ENCODE measurements at regions not wholly inside any gene's neighbourhood (a gene's known extent, or its start where the extent isn't known, plus 50 kb on each side); places are given as distances from the start of the nearest gene placed in this dataset.

GRCh38 chr2:185607945-185608344, 130.7 kb upstream of the FSIP2 start:
- no peak overlapping the region for H2AFZ ChIP-seq (ENCODE audit: low read length)

More at GRCh38 chr2:185607945-185608344, 130.7 kb upstream of the FSIP2 start:
- H3K9me3 ChIP-seq (ENCODE audit: control insufficient read depth, low read depth, low read length): no peaks in the 10 kb centered on the region
- no peak overlapping the region for H3T11ph ChIP-seq (ENCODE audit: low read length)
- TF ChIP-seq, protein P1, sequence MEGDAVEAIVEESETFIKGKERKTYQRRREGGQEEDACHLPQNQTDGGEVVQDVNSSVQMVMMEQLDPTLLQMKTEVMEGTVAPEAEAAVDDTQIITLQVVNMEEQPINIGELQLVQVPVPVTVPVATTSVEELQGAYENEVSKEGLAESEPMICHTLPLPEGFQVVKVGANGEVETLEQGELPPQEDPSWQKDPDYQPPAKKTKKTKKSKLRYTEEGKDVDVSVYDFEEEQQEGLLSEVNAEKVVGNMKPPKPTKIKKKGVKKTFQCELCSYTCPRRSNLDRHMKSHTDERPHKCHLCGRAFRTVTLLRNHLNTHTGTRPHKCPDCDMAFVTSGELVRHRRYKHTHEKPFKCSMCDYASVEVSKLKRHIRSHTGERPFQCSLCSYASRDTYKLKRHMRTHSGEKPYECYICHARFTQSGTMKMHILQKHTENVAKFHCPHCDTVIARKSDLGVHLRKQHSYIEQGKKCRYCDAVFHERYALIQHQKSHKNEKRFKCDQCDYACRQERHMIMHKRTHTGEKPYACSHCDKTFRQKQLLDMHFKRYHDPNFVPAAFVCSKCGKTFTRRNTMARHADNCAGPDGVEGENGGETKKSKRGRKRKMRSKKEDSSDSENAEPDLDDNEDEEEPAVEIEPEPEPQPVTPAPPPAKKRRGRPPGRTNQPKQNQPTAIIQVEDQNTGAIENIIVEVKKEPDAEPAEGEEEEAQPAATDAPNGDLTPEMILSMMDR (conservative IDR thresholded peaks at IDR 0.05): no peak
- no peaks in the 10 kb centered on the region for H3K4me1 ChIP-seq (ENCODE audit: insufficient read depth, low read length)
- H3K4me2 ChIP-seq (ENCODE audit: insufficient read depth, insufficient read length, low read length): no peak overlapping the region
- H3K14ac ChIP-seq (ENCODE audit: insufficient read depth, low read length): no peak overlapping the region
- no peak for DNase-seq
- H3K27ac Mint-ChIP-seq: no peak overlapping the region; a peak in 1 of 7 replicates
- H3K79me2 ChIP-seq (ENCODE audit: insufficient read depth, low read length): no peaks in the 10 kb centered on the region
- H3K56ac ChIP-seq (ENCODE audit: insufficient read length, low read depth, low read length): no peak overlapping the region
- no peaks in the 10 kb centered on the region for H4K20me1 ChIP-seq (ENCODE audit: control insufficient read depth, insufficient read depth, insufficient read length)
- WGBS (ENCODE audit: extremely low coverage, insufficient read length, low lambda C conversion rate): no CpG with 5 or more reads among the region's 1 CpG
- H3K4me3 Mint-ChIP-seq: no peak overlapping the region
- H3K9me3 Mint-ChIP-seq: peaks cover under 1 to 5% of the 10 kb centered on the region in 2 experiments; a peak in 2 of 5 replicates
- no peak overlapping the region for H2AK5ac ChIP-seq (ENCODE audit: insufficient read length, low read length)
- H2BK20ac ChIP-seq (ENCODE audit: low read depth, low read length, poor library complexity, severe bottlenecking): no peak overlapping the region
- H4K8ac ChIP-seq (replicated peaks; ENCODE audit: insufficient read length, low read depth, low read length): no peak overlapping the region
- H4K91ac ChIP-seq (ENCODE audit: insufficient read length, low read depth, low read length): no peak overlapping the region
- no peaks in the 10 kb centered on the region for H3K27me3 ChIP-seq (ENCODE audit: insufficient read depth, low read length)
- no peak overlapping the region for H2BK15ac ChIP-seq (ENCODE audit: low read depth, low read length)
- no peaks in the 10 kb centered on the region for H3K79me1 ChIP-seq (ENCODE audit: insufficient read depth, low read depth, low read length, poor library complexity, severe bottlenecking)
- no peak overlapping the region for H2BK5ac ChIP-seq (ENCODE audit: insufficient read length, low read length)
- H3K4ac ChIP-seq (ENCODE audit: low read depth, low read length): no peak overlapping the region
- H3K23ac ChIP-seq (ENCODE audit: insufficient read length, low read depth, low read length): no peak overlapping the region
- no peaks in the 10 kb centered on the region for H3K23me2 ChIP-seq (ENCODE audit: insufficient read length, low read depth, low read length, poor library complexity, severe bottlenecking)
- no peak overlapping the region for H2BK12ac ChIP-seq (ENCODE audit: insufficient read length, low read depth, low read length)
- H3K9ac ChIP-seq (ENCODE audit: extremely low read depth, insufficient read length, low read length): no peak overlapping the region
- no peaks in the 10 kb centered on the region for H3K4me1 Mint-ChIP-seq
- H2BK120ac ChIP-seq (ENCODE audit: low read depth, low read length, poor library complexity, severe bottlenecking): no peak overlapping the region
- H4K5ac ChIP-seq (ENCODE audit: insufficient read length, low read depth, low read length): no peak overlapping the region
- H3K27ac ChIP-seq (ENCODE audit: insufficient read length, low read depth, low read length): no peak overlapping the region
- H3K36me3 Mint-ChIP-seq (ENCODE audit: insufficient read depth in 1 of 3, low read depth in 3 of 3): peaks cover 0 to 1% (median 0%) of the 10 kb centered on the region in 3 experiments; a peak in 3 of 7 replicates
- no peaks in the 10 kb centered on the region for H3K27me3 Mint-ChIP-seq (ENCODE audit: low read depth)
- H3K18ac ChIP-seq (ENCODE audit: insufficient read length, low read depth, low read length): no peak overlapping the region

All from H9 (cell line).